ENCODE measurements at regions not wholly inside any gene's neighbourhood (a gene's known extent, or its start where the extent isn't known, plus 50 kb on each side); places are given as distances from the start of the nearest gene placed in this dataset.

DNA sequence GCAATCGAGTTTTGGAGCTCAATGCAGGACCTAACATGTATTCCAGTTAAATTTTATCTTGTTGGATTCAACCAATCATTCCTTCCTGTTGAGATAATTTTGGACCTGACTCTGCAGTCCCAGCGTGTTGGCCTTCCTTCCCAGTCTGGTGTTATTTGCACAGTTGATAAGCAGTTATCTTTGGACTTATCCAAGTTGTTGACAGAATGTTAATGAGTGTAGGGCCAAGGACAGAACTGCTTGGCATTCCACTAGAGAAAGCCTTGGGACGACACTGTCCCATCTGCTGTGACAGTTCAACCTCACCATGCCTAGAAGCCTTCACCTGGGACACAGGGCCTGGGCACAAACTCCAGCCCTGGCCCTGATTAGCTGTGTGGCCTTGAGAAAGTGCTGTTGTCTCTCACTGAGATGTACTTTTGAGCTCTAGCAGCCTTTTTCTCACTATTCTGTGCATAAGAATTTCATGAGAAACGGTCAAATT lies 104.1 kb upstream of the SLC25A33 start:
- Mint-ChIP-seq H3K36me3 (no peaks in the 10 kb centered on the region), H3K4me3 (no peak overlapping the region), H3K27ac (no peak overlapping the region), H3K9me3 (no peaks in the 10 kb centered on the region), H3K4me1 (no peaks in the 10 kb centered on the region), H3K27me3 (peaks cover 20% of the 10 kb centered on the region)
- POLR2A ChIA-PET: interaction anchor here (0.6 kb wide), 1 partner anchor 492 kb away, joined by 6 read pairs; no protein-coding TSS in a partner anchor
- ATAC-seq (ENCODE audit: low read depth): no peak
- DNase-seq: no peak

DNA sequence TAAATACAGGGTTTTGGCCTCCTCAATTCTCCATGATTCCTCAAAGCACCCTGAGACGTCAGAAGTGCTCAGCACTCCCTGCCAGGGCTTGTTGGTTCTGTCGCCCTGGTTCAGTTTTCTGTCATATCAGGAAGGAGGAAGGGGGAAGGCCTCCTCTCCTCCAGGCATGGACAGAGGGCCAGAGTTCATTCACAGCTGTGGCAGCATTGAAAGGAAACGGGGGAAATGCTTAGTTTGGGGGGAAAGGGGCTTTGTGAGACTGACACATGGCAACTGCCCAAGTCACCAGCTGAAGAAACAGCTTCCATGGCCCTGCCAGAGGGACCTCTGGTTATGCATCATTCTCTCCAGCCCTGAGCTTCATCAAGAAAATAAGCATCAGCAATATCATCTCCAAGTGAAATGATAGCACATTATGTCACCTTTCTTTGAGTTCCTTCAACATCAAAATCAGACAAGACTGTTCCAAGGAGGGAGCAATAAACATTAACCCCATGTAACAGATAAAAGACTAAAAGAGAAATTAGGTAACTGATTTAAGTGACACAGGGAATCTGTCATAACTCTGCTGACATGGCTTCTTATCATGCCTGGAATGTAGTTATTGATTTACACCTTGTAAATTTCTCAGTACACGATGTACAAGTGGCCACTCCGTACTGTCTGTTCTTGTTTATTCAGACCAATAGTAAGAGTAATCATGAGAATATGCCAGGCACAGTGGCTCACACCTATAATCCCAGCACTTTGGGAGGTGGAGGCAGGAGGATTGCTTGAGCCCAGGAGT lies 103.2 kb upstream of the SLC25A33 start:
- no peak overlapping the region for H3K4me3 Mint-ChIP-seq
- H3K4me1 Mint-ChIP-seq: no peaks in the 10 kb centered on the region
- H3K27me3 Mint-ChIP-seq: peaks cover 21% of the 10 kb centered on the region
- H3K27ac Mint-ChIP-seq: no peak overlapping the region
- H3K36me3 Mint-ChIP-seq: no peaks in the 10 kb centered on the region
- ATAC-seq (ENCODE audit: low read depth) (no peak), DNase-seq (no peak)
- POLR2A ChIA-PET: no interaction called here
- no peaks in the 10 kb centered on the region for H3K9me3 Mint-ChIP-seq

DNA sequence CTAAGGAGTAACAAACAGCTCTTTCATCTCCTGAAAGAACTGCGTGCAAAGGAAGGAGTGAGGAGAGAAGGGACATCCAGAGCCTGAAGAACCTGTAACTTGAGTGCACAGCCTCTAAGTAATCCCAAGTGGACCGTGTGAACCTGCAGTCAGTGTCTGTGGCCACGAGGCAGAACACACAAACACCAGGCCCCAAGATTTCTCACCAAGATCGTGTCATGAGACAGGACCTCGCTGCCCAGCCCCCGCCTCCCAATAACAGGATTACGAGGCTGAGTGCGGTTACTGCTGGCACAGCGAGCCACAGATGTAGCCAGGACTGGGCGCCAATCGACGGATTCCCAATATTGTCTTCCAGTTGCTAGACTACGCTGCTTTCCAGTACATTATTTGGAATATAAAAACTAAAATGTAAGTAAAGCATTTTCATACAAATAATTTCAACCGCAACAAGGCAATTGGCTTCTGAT lies 101.3 kb upstream of the SLC25A33 start:
- ATAC-seq (ENCODE audit: low read depth): no peak
- Mint-ChIP-seq H3K9me3 (no peaks in the 10 kb centered on the region), H3K36me3 (no peaks in the 10 kb centered on the region), H3K27me3 (peaks cover 20% of the 10 kb centered on the region), H3K4me1 (no peaks in the 10 kb centered on the region), H3K27ac (no peak overlapping the region), H3K4me3 (no peak overlapping the region)
- no peak for DNase-seq
- POLR2A ChIA-PET: no interaction called here

DNA sequence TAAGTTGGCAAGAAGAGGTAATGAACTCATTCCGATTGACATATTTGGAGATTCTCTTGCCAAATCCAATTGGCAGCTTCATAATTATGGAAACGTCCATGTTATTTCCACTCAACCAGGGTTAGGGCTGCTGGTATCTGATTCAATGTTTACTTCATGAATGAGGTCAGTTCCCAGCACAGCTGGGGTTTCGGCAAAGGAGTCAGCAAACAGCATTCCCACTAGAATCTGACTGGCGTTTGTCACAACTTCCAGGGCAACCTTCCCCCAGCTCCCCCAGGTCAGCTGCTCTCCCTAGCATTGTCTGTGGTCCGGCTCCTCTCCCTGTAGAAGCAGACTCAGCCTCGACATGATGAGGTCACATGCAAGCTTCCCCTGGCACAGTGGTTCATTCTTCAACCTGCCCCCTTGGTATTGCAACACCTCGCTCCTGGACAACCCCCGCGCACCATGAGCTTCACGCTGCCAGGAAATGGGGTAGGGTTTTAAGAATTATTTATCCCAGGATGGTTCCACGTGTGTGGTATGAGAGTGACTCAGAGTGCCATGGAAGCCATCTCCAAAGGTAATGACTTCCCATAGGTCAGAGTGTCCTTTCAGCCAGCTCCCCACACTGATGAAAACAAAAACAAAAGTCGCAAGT lies 100.7 kb upstream of the SLC25A33 start:
- Mint-ChIP-seq H3K4me1 (no peaks in the 10 kb centered on the region), H3K27me3 (peaks cover 22% of the 10 kb centered on the region), H3K9me3 (no peaks in the 10 kb centered on the region), H3K27ac (no peak overlapping the region), H3K4me3 (no peak overlapping the region), H3K36me3 (no peaks in the 10 kb centered on the region)
- DNase-seq (no peak), ATAC-seq (ENCODE audit: low read depth) (no peak)
- POLR2A ChIA-PET: no interaction called here

DNA sequence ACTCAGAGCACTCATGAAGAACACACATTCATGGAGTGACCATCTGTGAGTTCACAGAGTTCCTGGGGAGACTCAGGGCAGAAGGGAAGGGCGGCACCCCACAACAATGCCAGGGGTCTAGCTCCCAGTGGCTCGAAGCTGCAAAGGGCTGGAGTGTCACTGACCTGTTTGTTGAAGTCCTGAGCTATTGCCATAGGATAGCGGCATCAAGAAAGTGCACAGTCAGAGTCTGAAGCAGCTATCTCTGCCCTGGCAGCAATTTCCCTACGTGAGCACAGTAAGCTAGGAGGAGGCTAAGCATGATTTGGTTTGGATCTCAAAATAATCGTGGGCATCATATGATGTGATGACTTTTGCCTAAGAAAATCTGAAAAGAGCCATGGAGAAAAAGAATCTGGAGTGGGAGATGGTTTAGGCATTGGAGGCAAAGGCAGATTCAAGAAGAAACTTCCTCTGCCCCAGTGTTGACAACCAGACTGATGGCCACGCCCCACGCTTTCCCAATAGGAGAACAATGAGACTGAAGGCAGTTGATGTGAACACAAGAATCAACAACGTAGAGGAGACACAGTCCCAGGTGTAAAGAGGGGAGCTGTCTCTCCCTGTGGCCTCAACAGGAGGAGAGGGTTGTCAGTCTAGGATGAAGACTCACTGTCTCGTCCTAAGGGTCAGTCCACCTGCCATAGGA lies 100.0 kb upstream of the SLC25A33 start:
- no peak overlapping the region for H3K4me3 Mint-ChIP-seq
- ATAC-seq (ENCODE audit: low read depth): no peak
- POLR2A ChIA-PET: no interaction called here
- no peak overlapping the region for H3K27ac Mint-ChIP-seq
- no peak for DNase-seq
- no peaks in the 10 kb centered on the region for H3K4me1 Mint-ChIP-seq
- no peaks in the 10 kb centered on the region for H3K9me3 Mint-ChIP-seq
- no peaks in the 10 kb centered on the region for H3K36me3 Mint-ChIP-seq
- H3K27me3 Mint-ChIP-seq: peaks cover 17% of the 10 kb centered on the region

DNA sequence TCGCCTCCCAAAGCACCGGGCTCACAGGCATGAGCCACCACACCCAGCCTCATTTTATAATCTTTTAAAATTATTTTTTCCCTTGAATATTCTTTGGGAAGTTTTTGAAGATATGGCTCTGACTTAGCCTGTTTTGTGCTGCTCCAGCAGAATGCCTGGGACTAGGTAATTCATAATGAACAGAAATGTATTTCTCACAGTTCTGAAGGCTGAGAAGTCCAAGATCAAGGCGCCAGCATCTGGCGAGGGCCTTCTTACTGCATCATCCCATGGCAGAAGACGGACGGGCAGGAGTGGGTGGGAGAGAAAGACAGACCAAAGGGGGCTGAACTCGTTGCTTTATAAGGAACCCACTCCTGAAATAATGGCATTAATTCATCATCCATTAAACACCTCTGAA lies 99.0 kb upstream of the SLC25A33 start:
- ATAC-seq (ENCODE audit: low read depth) (no peak), DNase-seq (no peak)
- H3K36me3 Mint-ChIP-seq: no peaks in the 10 kb centered on the region
- POLR2A ChIA-PET: no interaction called here
- no peaks in the 10 kb centered on the region for H3K9me3 Mint-ChIP-seq
- no peaks in the 10 kb centered on the region for H3K4me1 Mint-ChIP-seq
- H3K27me3 Mint-ChIP-seq: peaks cover 13% of the 10 kb centered on the region
- no peak overlapping the region for H3K4me3 Mint-ChIP-seq
- no peak overlapping the region for H3K27ac Mint-ChIP-seq

DNA sequence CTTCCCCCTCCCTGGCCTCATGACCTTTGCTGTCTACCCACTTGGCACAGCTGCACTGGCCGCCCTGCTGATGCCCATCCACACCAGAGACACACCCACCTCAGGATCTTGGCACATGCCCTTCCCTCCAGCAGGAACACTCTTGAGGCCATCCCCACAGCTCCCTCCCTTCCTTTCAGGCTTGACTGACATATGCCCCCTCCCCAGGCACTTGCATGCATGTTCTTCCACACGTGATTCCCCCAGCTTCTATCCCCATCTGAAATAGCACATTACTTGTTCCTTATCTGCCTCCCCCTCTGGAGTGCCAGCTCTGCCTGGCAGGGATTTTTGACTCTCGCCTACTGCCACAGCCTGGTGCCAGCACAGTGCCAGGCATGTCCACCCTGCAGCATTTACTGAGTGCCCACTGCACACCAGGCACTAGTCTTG lies 98.5 kb upstream of the SLC25A33 start:
- POLR2A ChIA-PET: no interaction called here
- no peaks in the 10 kb centered on the region for H3K4me1 Mint-ChIP-seq
- DNase-seq: no peak
- H3K9me3 Mint-ChIP-seq: no peaks in the 10 kb centered on the region
- H3K4me3 Mint-ChIP-seq: no peak overlapping the region
- no peak overlapping the region for H3K27ac Mint-ChIP-seq
- H3K36me3 Mint-ChIP-seq: no peaks in the 10 kb centered on the region
- peaks cover 10% of the 10 kb centered on the region for H3K27me3 Mint-ChIP-seq
- no peak for ATAC-seq (ENCODE audit: low read depth)

DNA sequence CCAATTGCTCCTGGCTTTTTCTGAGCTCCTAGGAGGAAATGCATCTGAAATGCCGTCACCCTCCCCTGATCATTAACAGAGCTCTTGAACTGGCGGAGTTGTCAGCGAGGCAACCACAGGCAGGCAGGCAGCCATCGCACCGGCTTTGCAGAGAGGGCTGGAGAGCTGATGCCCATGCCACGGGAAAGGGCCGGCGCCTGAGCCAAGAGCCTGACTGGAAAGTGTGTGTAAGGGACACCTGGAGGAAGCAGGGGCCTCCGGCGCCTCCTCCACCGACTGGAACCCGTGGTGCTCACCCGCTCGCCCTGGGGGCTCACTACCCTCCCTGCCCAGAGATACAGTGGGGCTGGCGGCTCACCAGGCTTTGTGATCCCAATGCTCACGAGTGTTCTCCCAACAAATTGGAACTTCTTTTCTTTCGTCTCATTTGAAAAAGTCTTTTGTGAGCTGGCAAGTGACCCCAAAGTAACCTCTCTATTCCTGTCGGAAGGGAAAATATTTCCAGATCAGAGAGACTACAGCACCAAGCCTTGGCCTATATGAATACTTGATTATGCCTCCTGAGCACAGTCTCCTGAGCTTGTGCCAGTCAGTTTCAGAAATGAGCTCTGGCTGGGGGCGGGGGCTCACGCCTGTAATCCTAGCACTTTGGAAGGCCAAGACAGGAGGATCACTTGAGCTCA lies 97.7 kb upstream of the SLC25A33 start:
- no peaks in the 10 kb centered on the region for H3K4me1 Mint-ChIP-seq
- no peak for ATAC-seq (ENCODE audit: low read depth)
- DNase-seq: no peak
- POLR2A ChIA-PET: no interaction called here
- no peaks in the 10 kb centered on the region for H3K36me3 Mint-ChIP-seq
- H3K27ac Mint-ChIP-seq: no peak overlapping the region
- no peaks in the 10 kb centered on the region for H3K9me3 Mint-ChIP-seq
- no peak overlapping the region for H3K4me3 Mint-ChIP-seq
- H3K27me3 Mint-ChIP-seq: peaks cover 8% of the 10 kb centered on the region

DNA sequence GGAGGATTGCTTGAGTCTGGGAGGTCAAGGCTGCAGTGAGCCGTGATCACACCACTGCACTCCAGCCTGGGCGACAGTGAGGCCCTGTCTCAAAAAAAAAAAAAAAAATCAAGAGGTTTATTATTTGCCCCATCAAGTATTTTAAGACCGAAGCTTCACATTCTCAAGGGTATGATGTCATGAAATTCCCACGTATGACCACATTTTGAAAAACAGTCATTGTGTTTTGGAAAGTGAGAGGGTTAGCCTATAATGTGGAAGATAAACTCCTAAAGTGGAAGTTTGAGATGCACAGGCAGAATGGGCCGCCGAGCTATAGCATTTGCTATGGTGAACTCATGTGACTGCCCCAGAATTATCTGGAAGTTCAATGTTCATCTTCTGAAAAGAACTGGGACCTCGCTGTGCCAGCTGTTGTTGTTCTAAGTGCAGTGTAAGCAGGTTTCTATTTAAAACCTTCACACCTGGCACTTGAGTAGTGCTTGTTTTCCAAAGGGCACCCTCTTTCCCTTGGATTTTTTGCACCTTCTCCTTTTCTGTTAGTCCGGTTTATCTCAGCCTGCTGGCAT lies 96.9 kb upstream of the SLC25A33 start:
- H3K4me1 Mint-ChIP-seq: no peaks in the 10 kb centered on the region
- no peaks in the 10 kb centered on the region for H3K9me3 Mint-ChIP-seq

DNA sequence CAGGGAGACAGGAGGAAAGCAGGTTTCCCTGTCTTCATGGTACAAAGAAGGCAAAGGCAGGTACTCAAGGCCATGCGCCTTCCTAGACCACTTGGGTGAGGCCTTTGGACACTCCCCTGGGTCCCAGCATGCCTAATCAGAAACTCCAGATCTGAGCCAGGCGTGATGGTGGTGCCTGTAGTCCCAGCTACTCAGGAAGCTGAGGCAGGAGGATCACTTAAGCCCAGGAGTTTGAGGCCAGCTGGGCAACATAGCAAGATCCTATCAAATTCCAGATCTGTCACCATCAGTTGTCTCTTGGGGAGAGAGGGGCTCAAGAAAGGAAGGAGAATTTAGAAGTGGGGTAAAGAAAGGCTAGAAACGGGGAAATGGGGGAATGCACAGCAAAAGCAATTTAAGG lies 96.3 kb upstream of the SLC25A33 start:
- Mint-ChIP-seq H3K36me3 (no peaks in the 10 kb centered on the region), H3K9me3 (no peaks in the 10 kb centered on the region), H3K4me1 (no peaks in the 10 kb centered on the region), H3K27ac (no peak overlapping the region), H3K4me3 (no peak overlapping the region), H3K27me3 (peaks cover 9% of the 10 kb centered on the region)
- POLR2A ChIA-PET: interaction anchor here (0.7 kb wide), 1 partner anchor 1462 kb away, joined by 5 read pairs; no protein-coding TSS in a partner anchor
- no peak for DNase-seq
- ATAC-seq (ENCODE audit: low read depth): no peak

More for the DNA sequence above, 96.9 kb upstream of the SLC25A33 start:
- no peak for DNase-seq
- H3K4me3 Mint-ChIP-seq: no peak overlapping the region
- no peak overlapping the region for H3K27ac Mint-ChIP-seq
- no peak for ATAC-seq (ENCODE audit: low read depth)
- POLR2A ChIA-PET: interaction anchor here (0.7 kb wide), 1 partner anchor 1461 kb away, joined by 5 read pairs; no protein-coding TSS in a partner anchor
- H3K27me3 Mint-ChIP-seq: peaks cover 9% of the 10 kb centered on the region
- H3K36me3 Mint-ChIP-seq: no peaks in the 10 kb centered on the region

DNA sequence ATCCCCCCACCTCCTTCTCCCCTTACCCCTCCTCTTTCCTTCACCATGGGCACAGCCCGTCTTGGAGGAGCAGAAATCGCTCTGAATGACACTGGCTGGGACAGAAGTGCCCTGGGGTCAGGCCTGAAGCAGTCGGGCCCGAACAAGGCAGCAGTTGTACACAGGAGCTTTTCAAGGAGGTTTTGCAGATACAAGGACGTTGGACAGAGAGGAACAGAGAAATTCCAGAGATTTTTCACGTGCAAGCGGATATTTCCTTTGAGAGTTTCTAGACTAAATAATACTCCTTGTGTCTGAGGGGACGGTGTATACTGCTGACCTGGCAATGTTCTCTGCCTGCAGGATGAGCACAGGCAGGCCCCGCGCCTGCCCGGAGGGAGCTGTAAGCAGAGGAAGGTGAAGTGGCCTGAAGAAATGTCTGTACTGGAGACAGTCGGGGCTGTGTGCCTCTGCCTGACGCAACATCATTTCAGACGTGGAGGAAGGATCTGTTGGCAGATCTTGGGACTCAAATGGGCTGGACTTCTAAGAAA lies 95.3 kb upstream of the SLC25A33 start:
- H3K4me3 Mint-ChIP-seq: no peak overlapping the region
- peaks cover 6% of the 10 kb centered on the region for H3K27me3 Mint-ChIP-seq
- no peak for DNase-seq
- no peaks in the 10 kb centered on the region for H3K4me1 Mint-ChIP-seq
- ATAC-seq (ENCODE audit: low read depth): no peak
- POLR2A ChIA-PET: no interaction called here
- no peaks in the 10 kb centered on the region for H3K36me3 Mint-ChIP-seq
- H3K9me3 Mint-ChIP-seq: no peaks in the 10 kb centered on the region
- no peak overlapping the region for H3K27ac Mint-ChIP-seq

DNA sequence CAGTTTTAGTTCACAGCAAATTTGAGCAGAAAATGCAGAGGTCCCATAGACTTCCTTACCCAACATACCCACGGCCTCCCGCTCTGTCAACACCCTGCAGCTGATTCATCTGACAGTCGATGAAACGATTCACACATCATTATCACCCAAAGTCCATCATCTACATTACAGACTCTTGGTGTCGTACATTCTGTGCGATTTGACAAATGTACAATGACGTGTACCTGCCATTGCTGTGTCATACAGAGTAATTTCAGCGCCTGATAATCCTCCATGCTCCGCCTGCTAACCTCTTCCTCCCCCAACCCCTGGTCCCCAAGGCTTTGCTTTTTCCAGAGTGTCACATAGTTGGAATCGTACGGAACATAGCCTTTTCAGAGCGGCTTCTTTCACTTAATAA lies 94.7 kb upstream of the SLC25A33 start:
- Mint-ChIP-seq H3K4me3 (no peak overlapping the region), H3K36me3 (no peaks in the 10 kb centered on the region), H3K27ac (no peak overlapping the region), H3K27me3 (peaks cover 6% of the 10 kb centered on the region), H3K4me1 (no peaks in the 10 kb centered on the region), H3K9me3 (no peaks in the 10 kb centered on the region)
- ATAC-seq (ENCODE audit: low read depth): no peak
- DNase-seq: no peak
- POLR2A ChIA-PET: interaction anchor here (1.5 kb wide), 1 partner anchor 18 kb away, joined by 4 read pairs; no protein-coding TSS in a partner anchor
